ENCODE measurements at regions not wholly inside any gene's neighbourhood (a gene's known extent, or its start where the extent isn't known, plus 50 kb on each side); places are given as distances from the start of the nearest gene placed in this dataset.
"Not testable (repeated sequence)": the region's sequence is repeated elsewhere in the genome, so short reads cannot be mapped to it uniquely, and the experiment has no call there.

- DNase-seq, result no peak
Observed at GRCh38 chr13:44887515-44887914, 101.8 kb downstream of the NUFIP1 start.

- no peak for DNase-seq
Observed at GRCh38 chr13:44884076-44884729, 105.1 kb downstream of the NUFIP1 start.

GRCh38 chr13:44879452-44880058, 109.7 kb downstream of the NUFIP1 start:
- DNase-seq, result no peak

GRCh38 chr13:44876782-44877324, 112.4 kb downstream of the NUFIP1 start:
- DNase-seq, result peak; percentile 14 to 17

- no peak for DNase-seq
Observed at GRCh38 chr13:44874886-44875630, 114.2 kb downstream of the NUFIP1 start.

DNA sequence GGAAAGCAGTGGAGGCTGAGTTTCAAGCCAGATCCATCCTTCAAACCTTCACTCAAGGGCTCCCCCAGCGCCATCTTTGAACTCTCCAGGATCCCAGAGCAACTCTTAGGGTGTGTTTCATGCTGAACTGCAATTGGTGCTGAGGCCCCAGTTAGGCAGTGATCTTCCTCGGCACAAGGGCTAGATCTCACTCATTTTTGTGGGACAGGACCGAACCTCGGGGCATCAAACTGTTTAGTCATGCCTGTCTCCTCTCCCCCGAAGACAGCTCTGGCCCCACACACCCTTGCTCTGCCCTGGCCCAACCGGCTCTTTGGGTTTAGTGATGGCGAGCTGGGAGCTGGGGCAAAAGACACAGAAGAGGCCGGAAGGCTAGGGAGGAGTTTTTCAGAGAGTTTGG, 115.1 kb downstream of the NUFIP1 start:
- DNase-seq, result no peak

- DNase-seq, result no peak
Observed at GRCh38 chr13:44873461-44873860, 115.8 kb downstream of the NUFIP1 start.

DNA sequence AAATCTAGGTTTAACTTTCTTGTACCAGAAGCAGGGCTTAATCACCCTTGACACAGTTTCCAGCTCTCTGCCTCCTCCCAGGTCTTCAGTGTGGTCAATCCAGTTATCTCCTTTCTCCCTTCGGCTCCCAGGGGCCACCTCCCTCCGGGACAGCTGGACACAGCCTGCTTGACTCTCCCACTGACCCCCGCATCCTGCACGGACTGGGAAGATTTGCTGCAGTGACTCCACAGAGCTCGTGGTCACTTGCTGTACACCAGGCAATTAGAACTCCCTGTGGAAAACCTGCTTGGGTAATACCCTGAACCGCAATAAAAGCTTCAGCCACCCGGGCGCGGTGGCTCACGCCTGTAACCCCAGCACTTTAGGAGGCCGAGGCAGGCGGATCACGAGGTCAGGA, 116.5 kb downstream of the NUFIP1 start:
- DNase-seq, result no peak

DNA sequence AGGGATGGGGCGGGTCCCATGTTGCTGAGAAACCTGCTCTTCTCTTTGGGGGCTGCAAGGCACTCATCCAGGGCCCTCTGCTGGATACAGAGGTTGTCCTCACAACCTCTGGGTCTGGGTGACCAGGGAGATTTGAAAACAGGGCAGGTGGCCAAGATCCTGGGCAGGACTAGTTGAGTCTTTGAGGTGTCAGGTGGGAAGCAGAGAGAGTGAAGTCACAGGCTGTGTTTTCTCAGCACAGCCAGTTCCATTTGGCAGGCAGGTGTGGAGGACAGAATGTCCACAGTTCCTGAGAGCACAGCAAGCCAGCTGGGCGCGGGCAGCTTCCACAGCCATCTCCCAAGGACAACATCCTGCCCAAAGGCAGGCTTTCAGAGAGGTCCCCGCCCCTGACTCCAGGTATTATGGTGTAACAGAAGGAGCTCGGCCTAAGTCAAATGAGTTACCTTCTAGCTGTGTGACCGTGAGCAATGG, 118.8 kb downstream of the NUFIP1 start:
- no peak for DNase-seq

DNA sequence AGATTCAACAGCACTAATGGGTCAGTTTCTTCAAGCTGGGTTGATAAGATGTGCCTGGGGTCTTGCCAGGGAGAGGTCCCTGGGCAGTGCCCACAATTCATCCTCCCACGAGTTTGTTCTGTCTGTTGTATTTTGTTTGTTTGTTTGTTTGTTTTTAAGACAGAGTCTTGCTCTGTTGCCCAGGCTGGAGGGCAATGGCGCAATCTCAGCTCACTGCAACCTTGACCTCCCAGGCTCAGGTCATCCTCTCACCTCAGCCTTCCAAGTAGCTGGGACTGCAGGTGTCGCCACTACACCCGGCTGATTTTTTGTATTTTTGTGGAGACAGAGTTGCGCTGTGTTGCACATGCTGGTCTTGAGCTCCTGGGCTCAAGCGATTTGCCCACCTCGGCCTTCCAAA, 120.1 kb downstream of the NUFIP1 start:
- DNase-seq, result no peak

DNA sequence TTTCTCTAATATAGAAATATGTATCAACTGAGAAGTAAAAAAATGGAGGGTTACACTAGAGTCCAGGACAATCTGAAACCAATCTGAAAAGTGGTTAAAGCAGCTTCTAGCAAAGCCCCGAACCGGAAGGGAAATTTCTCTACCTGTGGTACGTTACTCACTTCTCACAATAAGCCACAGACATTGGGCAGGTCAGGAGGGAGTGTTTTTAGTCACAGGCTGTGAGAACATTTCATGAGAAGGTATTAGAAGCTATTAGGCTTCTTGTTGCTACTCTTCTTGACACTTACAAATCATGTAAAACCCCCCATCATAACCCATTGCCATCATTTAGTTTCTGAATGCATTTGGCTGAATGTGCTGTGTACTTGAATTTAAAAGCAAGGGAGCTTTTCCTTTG, 120.9 kb downstream of the NUFIP1 start:
- no peak for DNase-seq

DNA sequence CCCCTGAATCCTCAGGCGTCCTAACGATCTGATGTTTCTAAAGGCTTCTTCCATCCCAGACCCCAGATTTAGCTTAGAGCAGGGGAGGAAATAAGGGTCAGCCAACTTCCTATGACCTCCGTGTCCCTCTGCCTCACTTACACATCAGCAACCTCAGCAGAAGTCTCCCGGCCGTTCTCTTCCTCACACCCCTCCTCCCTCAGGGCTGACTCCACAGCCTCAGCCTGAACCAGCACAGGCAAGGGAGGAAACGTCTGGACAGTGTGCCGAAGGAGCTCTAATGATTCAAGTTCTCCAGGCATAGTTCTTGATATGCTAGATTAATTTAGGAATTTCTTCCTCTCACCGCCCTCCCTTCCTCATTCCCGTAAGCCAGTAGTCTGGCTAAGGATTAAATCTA, 121.4 kb downstream of the NUFIP1 start:
- DNase-seq, result no peak

GRCh38 chr13:44866411-44866911, 122.8 kb downstream of the NUFIP1 start:
- DNase-seq, result no peak

GRCh38 chr13:44865722-44866410, 123.4 kb downstream of the NUFIP1 start:
- DNase-seq, result no peak

DNA sequence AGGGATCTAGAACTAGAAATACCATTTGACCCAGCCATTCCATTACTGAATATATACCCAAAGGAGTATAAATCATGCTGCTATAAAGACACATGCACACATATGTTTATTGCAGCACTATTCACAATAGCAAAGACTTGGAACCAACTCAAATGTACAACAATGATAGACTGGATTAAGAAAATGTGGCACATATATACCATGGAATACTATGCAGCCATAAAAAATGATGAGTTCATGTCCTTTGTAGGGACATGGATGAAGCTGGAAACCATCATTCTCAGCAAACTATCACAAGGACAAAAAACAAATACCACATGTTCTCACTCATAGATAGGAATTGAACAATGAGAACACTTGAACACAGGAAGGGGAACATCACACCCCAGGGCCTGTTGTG, 125.6 kb downstream of the NUFIP1 start:
- DNase-seq, result not testable (repeated sequence)

GRCh38 chr13:44860454-44860853, 128.8 kb downstream of the NUFIP1 start:
- no peak for DNase-seq

DNA sequence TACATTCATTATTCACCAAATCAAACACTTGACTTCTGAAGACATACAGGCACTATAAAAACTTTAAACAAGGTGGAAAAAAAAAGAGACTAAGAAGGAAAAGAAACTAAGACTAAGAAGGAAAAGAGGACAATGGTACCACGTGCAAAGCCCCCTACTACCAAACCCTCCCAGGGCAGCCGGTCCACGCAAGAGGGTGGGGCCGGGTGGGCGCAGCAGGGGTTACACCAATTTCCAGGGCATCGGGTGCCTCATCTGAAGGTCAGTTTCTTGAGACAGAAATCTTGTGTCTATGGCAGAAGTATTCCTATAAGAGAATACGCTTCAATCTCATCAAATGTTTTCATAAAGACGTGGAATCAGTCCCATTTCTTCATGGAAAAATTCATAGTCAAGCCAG, 131.5 kb downstream of the NUFIP1 start:
- DNase-seq, result no peak

DNA sequence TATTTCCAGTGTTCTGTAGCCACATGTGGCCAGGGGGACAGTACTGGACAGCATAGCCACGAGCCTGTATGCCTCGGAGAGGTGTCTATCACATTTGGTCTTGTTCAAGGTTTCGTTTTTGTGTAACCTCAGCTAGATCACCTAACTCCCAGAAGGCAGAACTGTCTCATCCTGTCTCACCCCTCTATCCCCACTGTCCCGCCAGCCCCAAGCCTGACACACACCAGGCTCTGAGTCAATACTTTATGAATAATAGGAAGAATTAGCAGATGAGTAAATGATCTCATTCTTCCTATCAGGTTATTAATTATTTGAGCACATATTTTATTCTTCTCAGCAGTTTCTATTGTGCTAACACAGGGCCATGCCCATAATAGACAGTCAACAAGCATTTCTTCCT, 132.2 kb downstream of the NUFIP1 start:
- DNase-seq, result no peak

DNA sequence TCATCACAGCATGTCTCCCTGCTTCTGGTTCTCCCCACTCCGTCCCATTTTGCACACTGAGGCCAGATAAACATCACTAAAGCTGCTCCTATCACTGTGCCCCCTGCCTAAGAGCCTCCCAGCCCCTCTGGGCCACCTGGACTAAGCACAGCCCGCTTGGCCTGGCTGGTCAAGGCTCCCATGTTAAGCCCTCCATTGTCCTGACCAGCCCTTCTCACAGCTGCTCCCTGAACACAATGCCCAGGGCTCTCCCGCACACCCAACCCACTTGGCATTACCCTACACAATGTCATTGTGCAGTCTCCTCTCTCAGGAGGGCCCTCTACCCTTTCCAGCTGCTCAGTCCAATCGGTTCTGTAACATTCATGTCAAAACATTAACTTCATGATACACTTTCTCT, 133.4 kb downstream of the NUFIP1 start:
- DNase-seq, result no peak

DNA sequence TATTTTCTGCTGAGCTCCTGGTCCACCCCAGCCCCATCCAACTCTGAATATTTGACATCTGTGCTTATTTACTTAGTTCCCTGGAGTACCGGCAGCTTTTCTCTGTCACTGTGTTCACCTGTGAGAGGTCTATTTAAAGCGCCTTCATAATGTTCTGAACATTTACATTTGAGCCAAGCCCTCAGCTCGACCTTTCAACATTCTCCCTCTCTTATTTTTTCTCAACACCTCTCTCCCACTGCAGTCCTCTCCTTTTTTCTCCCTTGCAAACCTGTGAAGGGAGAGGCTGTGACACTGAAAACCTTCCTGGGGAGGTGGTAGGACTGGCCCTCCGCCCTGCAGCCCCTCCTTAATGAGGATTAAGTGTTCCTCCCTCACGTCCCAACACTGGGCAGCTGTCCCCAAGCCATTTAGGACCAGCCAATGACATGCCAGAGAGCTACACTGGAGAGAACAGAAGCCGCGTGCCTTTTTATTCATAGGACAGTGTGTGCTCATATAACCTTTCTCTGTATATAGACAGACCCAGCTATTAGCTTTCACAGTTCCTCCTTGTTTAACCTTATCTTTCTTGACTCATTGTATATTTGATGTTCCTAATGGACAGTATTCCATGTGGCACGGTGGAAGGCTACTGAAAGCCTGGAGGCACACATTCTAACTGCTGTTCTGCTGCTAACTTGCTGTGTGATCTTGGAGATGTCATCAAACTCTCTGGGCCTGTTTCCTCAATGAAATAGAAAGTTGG, 134.8 kb downstream of the NUFIP1 start:
- DNase-seq, result no peak

GRCh38 chr13:44853641-44854040, 135.6 kb downstream of the NUFIP1 start:
- no peak for DNase-seq
